K562 (cell line): ENCODE measurements at regions not wholly inside any gene's neighbourhood (a gene's known extent, or its start where the extent isn't known, plus 50 kb on each side); places are given as distances from the start of the nearest gene placed in this dataset.

ENCODE experiments used
- ATAC-seq: fragments of 200-7000 bp; cut with Tn5 transposase; 3 replicates; pipeline ENCODE4 v1.9.1; 2020; ENCODE audit warnings: moderate library complexity
- BruUV-seq: library from RNA; stranded (reverse); fragments of 400-500 nt; replicated peaks from 2 replicates; lab custom pipeline; 2021; lab: Mats Ljungman, UMichigan
- CTCF ChIA-PET: fragments of 300-600 bp; formaldehyde crosslinking; extraction: SDS; loops from one replicate; lab custom pipeline; 2021; ENCODE audit warnings: low intra/inter-chr PET ratio; lab: Yijun Ruan, JAX
- POLR2A ChIA-PET: fragments of 300-600, 350-650 bp; sonication (Branson Sonifier 250); formaldehyde crosslinking; extraction: SDS; loops from one replicate; lab custom pipeline; 2021; ENCODE audit warnings: antibody characterized with exemption, inconsistent platforms; lab: Yijun Ruan, JAX
- DNase-seq, 4 experiments: peaks; one replicate each; pipeline versions ENCODE4 v3.0.0 to v3.0.0-alpha.2; 2011 to 2018; ENCODE audit warnings: low spot score in 3 of 4, mixed read lengths in 3 of 4; ENCODE audit errors: extremely low read depth in 1 of 4
- FAIRE-seq: peaks from 2 replicates; lab custom pipeline; 2011; peaks lifted over from hg19 to GRCh38; lab: Jason Lieb, UNC
- H2AFZ ChIP-seq: 2 replicates; pipeline ENCODE4 v1.6.0; 2011; ENCODE audit warnings: low read depth, low read length, control low read depth, inconsistent platforms
- H3K27ac ChIP-seq: fragments of 200-600 bp; 3 replicates; pipeline ENCODE4 v1.8.0; 2011; ENCODE audit warnings: low read depth, mild to moderate bottlenecking, control low read depth, inconsistent platforms, low read length, moderate library complexity, mixed read lengths; ENCODE audit errors: extremely low read depth
- H3K27me3 ChIP-seq, 2 experiments: fragments of 300-600 bp in 1 of 2; 2 replicates in 1 of 2; 3 replicates in 1 of 2; pipeline versions ENCODE4 v1.6.0 to v1.8.0; 2011; ENCODE audit warnings: inconsistent platforms in 2 of 2, low read length in 2 of 2, mild to moderate bottlenecking in 1 of 2, mixed read lengths in 1 of 2, moderate library complexity in 1 of 2; ENCODE audit not compliant: control insufficient read depth in 2 of 2, insufficient read depth in 2 of 2
- H3K36me3 ChIP-seq: fragments of 300-600 bp; 3 replicates; pipeline ENCODE4 v1.8.0; 2011; ENCODE audit warnings: mild to moderate bottlenecking, low read length, inconsistent platforms; ENCODE audit not compliant: control insufficient read depth, insufficient read depth
- H3K4me1 ChIP-seq, 2 experiments: fragments of 200-600 bp in 1 of 2; replicated peaks in 1 of 2; 2 replicates in 1 of 2; 3 replicates in 1 of 2; pipeline versions ENCODE4 v1.5.1 to v1.8.0; 2011; ENCODE audit warnings: inconsistent platforms in 2 of 2, low read length in 2 of 2, mild to moderate bottlenecking in 1 of 2, mixed read lengths in 1 of 2, moderate library complexity in 1 of 2; ENCODE audit not compliant: control insufficient read depth in 2 of 2, insufficient read depth in 2 of 2
- H3K4me2 ChIP-seq: 2 replicates; pipeline ENCODE4 v1.6.1; 2011; ENCODE audit warnings: low read length, control low read depth, inconsistent platforms, mixed read lengths; ENCODE audit not compliant: insufficient read depth
- H3K4me3 ChIP-seq: fragments of 200-600 bp; sonication (generic), shearing (Covaris generic); 2 replicates; pipeline ENCODE4 v1.5.1; 2016; ENCODE audit warnings: control low read depth, inconsistent platforms
- H3K79me2 ChIP-seq: fragments of 200-600 bp; 3 replicates; pipeline ENCODE4 v1.8.0; 2011; ENCODE audit warnings: low read length, inconsistent platforms; ENCODE audit not compliant: control insufficient read depth, insufficient read depth
- H3K9ac ChIP-seq, 2 experiments: 2 replicates each; pipeline versions ENCODE4 v1.6.0 to v1.6.1; 2011; ENCODE audit warnings: low read depth in 2 of 2, low read length in 2 of 2, control low read depth in 1 of 2, inconsistent platforms in 1 of 2, mild to moderate bottlenecking in 1 of 2, mixed read lengths in 1 of 2; ENCODE audit not compliant: insufficient read depth in 1 of 2
- H3K9me1 ChIP-seq: one replicate; pipeline ENCODE4 v1.6.0; 2011; ENCODE audit warnings: inconsistent platforms, mild to moderate bottlenecking, low read length, moderate library complexity; ENCODE audit not compliant: control insufficient read depth, insufficient read depth
- H3K9me3 ChIP-seq: replicated peaks from 2 replicates; pipeline ENCODE4 v1.5.1; 2011; ENCODE audit warnings: low read depth, low read length, inconsistent platforms; ENCODE audit not compliant: control insufficient read depth, insufficient read depth
- H4K20me1 ChIP-seq: replicated peaks from 2 replicates; pipeline ENCODE4 v1.6.1; 2011; ENCODE audit warnings: low read length, inconsistent platforms, mixed read lengths; ENCODE audit not compliant: control insufficient read depth, insufficient read depth
- CHD4 ChIP-seq: fragments of 200-600 bp; sonication (generic); IDR thresholded peaks from 3 replicates; pipeline ENCODE4 v1.6.1; 2012; ENCODE audit warnings: low read depth, mild to moderate bottlenecking, mixed read lengths, low read length, inconsistent platforms; ENCODE audit not compliant: insufficient read depth, insufficient replicate concordance, poor library complexity, severe bottlenecking
- ERF ChIP-seq: fragments of 450-650 bp; formaldehyde crosslinking; IDR thresholded peaks from 2 replicates; pipeline ENCODE4 v1.4.0; 2020; ENCODE audit warnings: mild to moderate bottlenecking, mixed read lengths
- FOXA3 ChIP-seq, 2 experiments: fragments of 450-650 bp in 1 of 2; sonication (generic) in 1 of 2; formaldehyde crosslinking; IDR thresholded peaks in 1 of 2; conservative IDR thresholded peaks in 1 of 2; 2 replicates each; pipeline versions ENCODE4 v1.4.0 to v1.8.0; 2020 to 2022; ENCODE audit warnings: mild to moderate bottlenecking in 2 of 2, missing genetic modification reagents in 1 of 2
- KLF10 ChIP-seq: fragments of 250-450 bp; sonication (Bioruptor Pico); IDR thresholded peaks from 2 replicates; pipeline ENCODE4 v1.6.1; 2021; ENCODE audit warnings: matching md5 sums
- RBM17 ChIP-seq: fragments of 200-400 bp; formaldehyde crosslinking; IDR thresholded peaks from 2 replicates; pipeline ENCODE4 v1.6.1; 2017; ENCODE audit warnings: low read depth, mild to moderate bottlenecking, low read length, borderline replicate concordance
- RBM25 ChIP-seq: fragments of 200-400 bp; formaldehyde crosslinking; IDR thresholded peaks from 2 replicates; pipeline ENCODE4 v1.6.1; 2018; ENCODE audit warnings: low read length, low read depth, moderate library complexity; ENCODE audit not compliant: severe bottlenecking
- TBP ChIP-seq: optimal IDR thresholded peaks from 2 replicates; pipeline ENCODE3; 2011; ENCODE audit warnings: low read depth, low read length, improper control_type of control experiment
- TSC22D4 ChIP-seq: fragments of 450-650 bp; IDR thresholded peaks from 2 replicates; pipeline ENCODE4 v1.6.1; 2016; ENCODE audit warnings: missing genetic modification characterization, missing biosample characterization, control low read depth
- WHSC1 ChIP-seq: IDR thresholded peaks from one replicate; pipeline ENCODE4 v1.6.1; 2012; ENCODE audit warnings: low read length, control low read depth, inconsistent platforms
- ZNF143 ChIP-seq: sonication (generic); formaldehyde crosslinking; IDR thresholded peaks from 2 replicates; pipeline ENCODE4 v1.9.0; 2022; ENCODE audit warnings: mild to moderate bottlenecking, missing genetic modification reagents
- ZNF507 ChIP-seq: conservative IDR thresholded peaks from 2 replicates; pipeline ENCODE4 v1.6.1; 2017; ENCODE audit warnings: missing genetic modification characterization, missing compliant biosample characterization
- ZNF699 ChIP-seq: fragments of 250-450 bp; sonication (Bioruptor Pico); IDR thresholded peaks from 2 replicates; pipeline ENCODE4 v1.8.0; 2021; ENCODE audit warnings: mild to moderate bottlenecking, moderate library complexity; ENCODE audit not compliant: insufficient replicate concordance
- WGBS: fragments of 100-300 bp; shearing (Covaris generic); methylation state at CpG from one replicate; pipeline ENCODE4 v1.1.6; 2016; ENCODE audit warnings: low coverage, mixed read lengths; ENCODE audit not compliant: insufficient coverage; ENCODE audit errors: missing lambda C conversion rate; 5-methylcytosine and 5-hydroxymethylcytosine counted together
- in situ Hi-C: fragments of 300-500 bp; cut with MboI; formaldehyde crosslinking; loops from 4 replicates; pipeline ENCODE4 v1.15.0; 2018; ENCODE audit warnings: inconsistent platforms, mixed read lengths
- intact Hi-C: fragments of 100-400 bp; cut with micrococcal nuclease; formaldehyde crosslinking; loops from 2 replicates; pipeline ENCODE4 v1.14.2; 2022
- TF ChIP-seq, protein P1 (sequence below): fragments of 150-350 bp; IDR thresholded peaks from 2 replicates; pipeline ENCODE4 v1.6.1; 2014; ENCODE audit warnings: low read depth, mild to moderate bottlenecking, low read length, borderline replicate concordance
- TF ChIP-seq, protein P2 (sequence below), 3 experiments: fragments of 200-800 bp in 1 of 3; sonication (Bioruptor generic) in 1 of 3; sonication (generic) in 1 of 3; formaldehyde crosslinking in 1 of 3; IDR thresholded peaks; 2 replicates each; pipeline versions ENCODE4 v1.6.1 to v1.8.0; 2016 to 2022; ENCODE audit warnings: mild to moderate bottlenecking in 2 of 3, missing compliant biosample characterization in 2 of 3, missing genetic modification characterization in 2 of 3, missing genetic modification reagents in 1 of 3
- TF ChIP-seq, protein P3 (sequence below): sonication (generic); formaldehyde crosslinking; IDR thresholded peaks from 2 replicates; pipeline ENCODE4 v1.8.1; 2023; ENCODE audit warnings: mild to moderate bottlenecking, missing genetic modification reagents

DNA sequence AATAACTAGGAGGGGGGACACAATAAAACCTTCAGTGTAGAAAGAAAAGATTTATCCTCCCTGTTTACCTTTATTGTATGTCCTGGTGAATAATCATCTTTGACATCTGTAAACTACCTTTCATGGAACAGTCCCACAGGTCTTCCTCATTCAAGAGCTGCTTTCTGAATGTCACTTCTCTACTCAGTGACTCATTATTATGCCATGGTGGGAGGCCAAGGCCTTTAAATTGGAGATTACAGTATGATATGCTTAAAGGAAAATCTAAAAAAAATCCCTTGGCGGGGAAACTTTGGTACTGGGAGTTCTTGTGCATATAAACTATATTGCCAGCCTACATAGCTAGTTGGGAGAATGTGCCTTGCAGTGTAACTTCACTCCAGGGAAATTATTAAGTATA, 713.0 kb downstream of the TDRD15 start:
- Histone ChIP-seq H3K9me1 (no peaks in the 10 kb centered on the region), H3K36me3 (no peaks in the 10 kb centered on the region), H3K27ac (no peak overlapping the region), H3K9me3 (no peaks in the 10 kb centered on the region), H3K4me2 (no peak overlapping the region), H3K27me3 (no peaks in the 10 kb centered on the region), H3K4me3 (no peak overlapping the region), H4K20me1 (no peaks in the 10 kb centered on the region), H2AFZ (no peak overlapping the region), H3K4me1 (no peaks in the 10 kb centered on the region), H3K79me2 (no peaks in the 10 kb centered on the region), H3K9ac (no peak overlapping the region)
- intact Hi-C loops, result no loop called here
- 0% methylated on average over 1 of the region's 1 CpG for WGBS
- in situ Hi-C loops, result no loop called here
- ChIA-PET CTCF (no interaction called here), POLR2A (no interaction called here)
- ATAC-seq (no peak), FAIRE-seq (no peak), DNase-seq (no peak)
- no TSS peak for BruUV-seq
- TF ChIP-seq RBM17, result no peak
- no peak for TF ChIP-seq WHSC1
- no peak for TF ChIP-seq TSC22D4
- TF ChIP-seq RBM25, result no peak
- TF ChIP-seq, protein P1, sequence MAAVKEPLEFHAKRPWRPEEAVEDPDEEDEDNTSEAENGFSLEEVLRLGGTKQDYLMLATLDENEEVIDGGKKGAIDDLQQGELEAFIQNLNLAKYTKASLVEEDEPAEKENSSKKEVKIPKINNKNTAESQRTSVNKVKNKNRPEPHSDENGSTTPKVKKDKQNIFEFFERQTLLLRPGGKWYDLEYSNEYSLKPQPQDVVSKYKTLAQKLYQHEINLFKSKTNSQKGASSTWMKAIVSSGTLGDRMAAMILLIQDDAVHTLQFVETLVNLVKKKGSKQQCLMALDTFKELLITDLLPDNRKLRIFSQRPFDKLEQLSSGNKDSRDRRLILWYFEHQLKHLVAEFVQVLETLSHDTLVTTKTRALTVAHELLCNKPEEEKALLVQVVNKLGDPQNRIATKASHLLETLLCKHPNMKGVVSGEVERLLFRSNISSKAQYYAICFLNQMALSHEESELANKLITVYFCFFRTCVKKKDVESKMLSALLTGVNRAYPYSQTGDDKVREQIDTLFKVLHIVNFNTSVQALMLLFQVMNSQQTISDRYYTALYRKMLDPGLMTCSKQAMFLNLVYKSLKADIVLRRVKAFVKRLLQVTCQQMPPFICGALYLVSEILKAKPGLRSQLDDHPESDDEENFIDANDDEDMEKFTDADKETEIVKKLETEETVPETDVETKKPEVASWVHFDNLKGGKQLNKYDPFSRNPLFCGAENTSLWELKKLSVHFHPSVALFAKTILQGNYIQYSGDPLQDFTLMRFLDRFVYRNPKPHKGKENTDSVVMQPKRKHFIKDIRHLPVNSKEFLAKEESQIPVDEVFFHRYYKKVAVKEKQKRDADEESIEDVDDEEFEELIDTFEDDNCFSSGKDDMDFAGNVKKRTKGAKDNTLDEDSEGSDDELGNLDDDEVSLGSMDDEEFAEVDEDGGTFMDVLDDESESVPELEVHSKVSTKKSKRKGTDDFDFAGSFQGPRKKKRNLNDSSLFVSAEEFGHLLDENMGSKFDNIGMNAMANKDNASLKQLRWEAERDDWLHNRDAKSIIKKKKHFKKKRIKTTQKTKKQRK, result no peak
- no peak for TF ChIP-seq ZNF507
- no peak for TF ChIP-seq ZNF143
- TF ChIP-seq KLF10, result no peak
- no peak for TF ChIP-seq CHD4
- TF ChIP-seq FOXA3 (CRISPR knock-in tag; conservative IDR thresholded peaks at IDR 0.05 in 1 of 2, IDR thresholded peaks at IDR 0.05 in 1 of 2), result no peak
- no peak for TF ChIP-seq TBP
- TF ChIP-seq, protein P2, sequence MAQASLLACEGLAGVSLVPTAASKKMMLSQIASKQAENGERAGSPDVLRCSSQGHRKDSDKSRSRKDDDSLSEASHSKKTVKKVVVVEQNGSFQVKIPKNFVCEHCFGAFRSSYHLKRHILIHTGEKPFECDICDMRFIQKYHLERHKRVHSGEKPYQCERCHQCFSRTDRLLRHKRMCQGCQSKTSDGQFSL (CRISPR knock-in tag; IDR thresholded peaks at IDR 0.05), result no peak
- TF ChIP-seq, protein P2 (tag; IDR thresholded peaks at IDR 0.05), result no peak
- no peak for TF ChIP-seq ZNF699
- TF ChIP-seq, protein P3, sequence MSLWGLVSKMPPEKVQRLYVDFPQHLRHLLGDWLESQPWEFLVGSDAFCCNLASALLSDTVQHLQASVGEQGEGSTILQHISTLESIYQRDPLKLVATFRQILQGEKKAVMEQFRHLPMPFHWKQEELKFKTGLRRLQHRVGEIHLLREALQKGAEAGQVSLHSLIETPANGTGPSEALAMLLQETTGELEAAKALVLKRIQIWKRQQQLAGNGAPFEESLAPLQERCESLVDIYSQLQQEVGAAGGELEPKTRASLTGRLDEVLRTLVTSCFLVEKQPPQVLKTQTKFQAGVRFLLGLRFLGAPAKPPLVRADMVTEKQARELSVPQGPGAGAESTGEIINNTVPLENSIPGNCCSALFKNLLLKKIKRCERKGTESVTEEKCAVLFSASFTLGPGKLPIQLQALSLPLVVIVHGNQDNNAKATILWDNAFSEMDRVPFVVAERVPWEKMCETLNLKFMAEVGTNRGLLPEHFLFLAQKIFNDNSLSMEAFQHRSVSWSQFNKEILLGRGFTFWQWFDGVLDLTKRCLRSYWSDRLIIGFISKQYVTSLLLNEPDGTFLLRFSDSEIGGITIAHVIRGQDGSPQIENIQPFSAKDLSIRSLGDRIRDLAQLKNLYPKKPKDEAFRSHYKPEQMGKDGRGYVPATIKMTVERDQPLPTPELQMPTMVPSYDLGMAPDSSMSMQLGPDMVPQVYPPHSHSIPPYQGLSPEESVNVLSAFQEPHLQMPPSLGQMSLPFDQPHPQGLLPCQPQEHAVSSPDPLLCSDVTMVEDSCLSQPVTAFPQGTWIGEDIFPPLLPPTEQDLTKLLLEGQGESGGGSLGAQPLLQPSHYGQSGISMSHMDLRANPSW (CRISPR knock-in tag), result no peak
- no peak for TF ChIP-seq ERF
